Stimulated activated CD8-positive, alpha-beta memory T cell treated with anti-CD3 and anti-CD28 coated beads, Interleukin-2, amount 100 ng/mL, for 1 hour (primary cell): ENCODE measurements at regions not wholly inside any gene's neighbourhood (a gene's known extent, or its start where the extent isn't known, plus 50 kb on each side); places are given as distances from the start of the nearest gene placed in this dataset.
"Not testable (repeated sequence)": the region's sequence is repeated elsewhere in the genome, so short reads cannot be mapped to it uniquely, and the experiment has no call there.

ENCODE experiments used
- DNase-seq, 2 donors: peaks; one replicate each; pipeline ENCODE4 v3.0.0-alpha.2; 2020; ENCODE audit warnings: low read depth in 2 of 2

- no peak for DNase-seq
These were observed 609.2 kb downstream of the CSNK1G3 start for GRCh38 chr5:124121198-124121597.

GRCh38 chr5:124114911-124115310 lies 602.9 kb downstream of the CSNK1G3 start:
- no peak for DNase-seq

- no peak for DNase-seq
These were observed 599.9 kb downstream of the CSNK1G3 start for GRCh38 chr5:124111886-124112285.

- DNase-seq: no peak
These were observed 599.0 kb downstream of the CSNK1G3 start for GRCh38 chr5:124110942-124111341.

GRCh38 chr5:124105326-124105725 lies 593.3 kb downstream of the CSNK1G3 start:
- DNase-seq: no peak

- no peak for DNase-seq
These were observed 592.8 kb downstream of the CSNK1G3 start for GRCh38 chr5:124104821-124105220.

GRCh38 chr5:124104344-124104743 lies 592.4 kb downstream of the CSNK1G3 start:
- DNase-seq: no peak

- no peak for DNase-seq
These were observed 591.7 kb downstream of the CSNK1G3 start for GRCh38 chr5:124103671-124104070.

- DNase-seq: not testable (repeated sequence)
These were observed 591.1 kb downstream of the CSNK1G3 start for GRCh38 chr5:124103056-124103455.

GRCh38 chr5:124102486-124102885 lies 590.5 kb downstream of the CSNK1G3 start:
- DNase-seq: no peak

GRCh38 chr5:124093658-124094057 lies 581.7 kb downstream of the CSNK1G3 start:
- no peak for DNase-seq

GRCh38 chr5:124090115-124090514 lies 578.1 kb downstream of the CSNK1G3 start:
- DNase-seq: no peak

- DNase-seq: no peak
These were observed 577.6 kb downstream of the CSNK1G3 start for GRCh38 chr5:124089578-124089977.

- no peak for DNase-seq
These were observed 576.5 kb downstream of the CSNK1G3 start for GRCh38 chr5:124088289-124089032.

GRCh38 chr5:124087752-124088151 lies 575.8 kb downstream of the CSNK1G3 start:
- DNase-seq: no peak

- DNase-seq: no peak
These were observed 568.3 kb downstream of the CSNK1G3 start for GRCh38 chr5:124080256-124080655.

GRCh38 chr5:124079062-124079461 lies 567.1 kb downstream of the CSNK1G3 start:
- DNase-seq: no peak

- DNase-seq: no peak
These were observed 562.5 kb downstream of the CSNK1G3 start for GRCh38 chr5:124074500-124074899.

GRCh38 chr5:124072570-124072969 lies 560.6 kb downstream of the CSNK1G3 start:
- DNase-seq: no peak

- DNase-seq: no peak
These were observed 559.1 kb downstream of the CSNK1G3 start for GRCh38 chr5:124071039-124071438.

- no peak for DNase-seq
These were observed 553.5 kb downstream of the CSNK1G3 start for GRCh38 chr5:124065508-124065907.

- no peak for DNase-seq
These were observed 553.0 kb downstream of the CSNK1G3 start for GRCh38 chr5:124064956-124065355.

- DNase-seq: no peak
These were observed 549.7 kb downstream of the CSNK1G3 start for GRCh38 chr5:124061663-124062062.

GRCh38 chr5:124061068-124061430 lies 549.1 kb downstream of the CSNK1G3 start:
- DNase-seq: no peak
